C4-2B (cell line): ENCODE measurements at regions not wholly inside any gene's neighbourhood (a gene's known extent, or its start where the extent isn't known, plus 50 kb on each side); places are given as distances from the start of the nearest gene placed in this dataset.
A peak's percentile ranks its signal among the peaks of the same experiment; 100 is the strongest.

ENCODE experiments used
- H3K27ac ChIP-seq: fragments of 450-650 bp; 2 replicates; pipeline ENCODE4 v1.5.1; 2017
- ZFX ChIP-seq: fragments of 450-650 bp; IDR thresholded peaks from 2 replicates; pipeline ENCODE4 v1.6.1; 2017
- TF ChIP-seq, protein P1 (sequence below): fragments of 450-650 bp; conservative IDR thresholded peaks from 2 replicates; pipeline ENCODE4 v1.5.1; 2017; ENCODE audit warnings: mild to moderate bottlenecking

DNA sequence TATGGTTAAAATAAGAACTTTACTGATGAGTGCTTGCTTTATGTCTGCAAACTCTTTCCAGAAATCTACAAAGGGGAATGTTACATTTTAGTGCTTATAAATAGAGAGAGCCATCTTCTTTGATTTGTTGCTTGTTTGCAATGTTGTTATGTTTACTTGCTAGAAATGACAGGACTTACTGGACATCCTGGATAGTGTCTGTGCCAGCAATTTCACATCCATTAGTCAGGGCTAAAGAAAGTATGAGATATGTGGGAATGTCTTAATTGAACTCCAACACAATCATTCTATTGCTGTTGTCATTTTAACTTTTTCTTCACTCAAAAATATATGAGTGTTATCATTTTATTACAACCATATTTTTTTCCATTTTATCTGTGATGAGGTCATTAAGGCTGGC, 453.2 kb downstream of the TNS3 start:
- TF ChIP-seq, protein P1, sequence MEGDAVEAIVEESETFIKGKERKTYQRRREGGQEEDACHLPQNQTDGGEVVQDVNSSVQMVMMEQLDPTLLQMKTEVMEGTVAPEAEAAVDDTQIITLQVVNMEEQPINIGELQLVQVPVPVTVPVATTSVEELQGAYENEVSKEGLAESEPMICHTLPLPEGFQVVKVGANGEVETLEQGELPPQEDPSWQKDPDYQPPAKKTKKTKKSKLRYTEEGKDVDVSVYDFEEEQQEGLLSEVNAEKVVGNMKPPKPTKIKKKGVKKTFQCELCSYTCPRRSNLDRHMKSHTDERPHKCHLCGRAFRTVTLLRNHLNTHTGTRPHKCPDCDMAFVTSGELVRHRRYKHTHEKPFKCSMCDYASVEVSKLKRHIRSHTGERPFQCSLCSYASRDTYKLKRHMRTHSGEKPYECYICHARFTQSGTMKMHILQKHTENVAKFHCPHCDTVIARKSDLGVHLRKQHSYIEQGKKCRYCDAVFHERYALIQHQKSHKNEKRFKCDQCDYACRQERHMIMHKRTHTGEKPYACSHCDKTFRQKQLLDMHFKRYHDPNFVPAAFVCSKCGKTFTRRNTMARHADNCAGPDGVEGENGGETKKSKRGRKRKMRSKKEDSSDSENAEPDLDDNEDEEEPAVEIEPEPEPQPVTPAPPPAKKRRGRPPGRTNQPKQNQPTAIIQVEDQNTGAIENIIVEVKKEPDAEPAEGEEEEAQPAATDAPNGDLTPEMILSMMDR, result no peak
- no peak for TF ChIP-seq ZFX
- no peak overlapping the region for H3K27ac ChIP-seq

DNA sequence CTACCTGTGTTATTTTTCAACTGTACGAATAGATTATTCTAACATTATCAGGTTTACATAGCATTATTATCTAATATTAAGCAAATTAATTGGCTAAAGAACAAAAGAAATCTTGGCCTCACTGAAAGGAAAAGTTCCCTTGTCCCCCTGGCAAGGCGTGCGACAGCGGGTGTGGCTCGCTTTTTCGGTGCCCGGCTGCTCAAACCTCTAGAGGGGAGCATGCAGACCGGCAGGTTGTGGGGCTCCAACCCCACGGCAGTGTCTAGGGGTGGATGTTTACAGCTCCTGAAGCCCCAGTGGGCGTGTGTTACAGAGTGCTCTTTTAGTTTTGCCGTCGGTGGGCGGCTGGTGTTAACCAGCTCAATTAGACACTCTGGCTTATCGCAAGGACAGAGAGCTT, 456.4 kb downstream of the TNS3 start:
- TF ChIP-seq, protein P1, result no peak
- TF ChIP-seq ZFX, result no peak
- no peak overlapping the region for H3K27ac ChIP-seq

DNA sequence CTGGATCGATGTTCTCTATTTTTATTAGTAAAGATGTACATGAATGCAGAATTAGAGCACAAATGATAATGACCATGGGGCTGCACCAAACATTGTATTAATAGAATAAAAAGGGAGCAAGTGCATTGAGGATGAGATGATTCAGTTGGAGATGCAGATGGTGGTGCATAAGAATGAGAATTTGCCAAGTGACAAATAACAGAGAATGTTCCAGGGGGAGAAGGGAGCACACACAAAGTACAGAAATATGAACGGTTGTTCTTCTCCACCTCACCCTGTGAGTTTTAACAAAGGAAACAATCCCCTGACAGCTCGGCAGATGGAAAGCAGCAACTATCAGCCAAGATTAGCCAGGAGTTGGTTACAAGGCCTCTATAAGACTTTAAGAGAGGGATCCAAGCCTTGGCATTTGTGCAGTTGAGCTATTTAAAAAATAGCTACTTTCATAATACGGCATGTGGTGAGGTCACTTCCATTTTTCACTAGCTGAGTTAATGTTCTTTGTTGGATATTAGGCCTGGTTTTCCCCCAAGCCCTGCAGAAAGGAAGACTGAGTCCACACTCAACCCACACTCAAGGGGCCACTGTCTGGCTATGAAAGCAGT, 462.5 kb downstream of the TNS3 start:
- TF ChIP-seq, protein P1, result no peak
- TF ChIP-seq ZFX, result no peak
- H3K27ac ChIP-seq, result no peak overlapping the region

DNA sequence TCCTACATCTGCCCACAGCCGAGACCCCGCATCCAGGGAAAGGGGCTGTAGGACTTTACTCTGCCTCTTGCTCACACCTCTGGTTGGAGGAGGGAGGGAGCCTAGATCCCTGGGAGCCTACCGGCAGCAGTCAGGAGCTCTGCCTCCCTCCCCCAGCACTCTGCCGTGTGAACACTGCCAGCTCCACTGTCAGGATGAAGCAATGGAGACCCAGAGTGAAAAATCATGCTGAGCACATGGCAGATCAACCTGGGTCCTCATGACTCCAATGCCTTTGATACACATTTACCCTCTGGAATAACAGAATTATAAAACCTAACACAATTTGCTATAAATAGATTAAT, 477.7 kb downstream of the TNS3 start:
- no peak for TF ChIP-seq ZFX
- TF ChIP-seq, protein P1, result no peak
- no peak overlapping the region for H3K27ac ChIP-seq

DNA sequence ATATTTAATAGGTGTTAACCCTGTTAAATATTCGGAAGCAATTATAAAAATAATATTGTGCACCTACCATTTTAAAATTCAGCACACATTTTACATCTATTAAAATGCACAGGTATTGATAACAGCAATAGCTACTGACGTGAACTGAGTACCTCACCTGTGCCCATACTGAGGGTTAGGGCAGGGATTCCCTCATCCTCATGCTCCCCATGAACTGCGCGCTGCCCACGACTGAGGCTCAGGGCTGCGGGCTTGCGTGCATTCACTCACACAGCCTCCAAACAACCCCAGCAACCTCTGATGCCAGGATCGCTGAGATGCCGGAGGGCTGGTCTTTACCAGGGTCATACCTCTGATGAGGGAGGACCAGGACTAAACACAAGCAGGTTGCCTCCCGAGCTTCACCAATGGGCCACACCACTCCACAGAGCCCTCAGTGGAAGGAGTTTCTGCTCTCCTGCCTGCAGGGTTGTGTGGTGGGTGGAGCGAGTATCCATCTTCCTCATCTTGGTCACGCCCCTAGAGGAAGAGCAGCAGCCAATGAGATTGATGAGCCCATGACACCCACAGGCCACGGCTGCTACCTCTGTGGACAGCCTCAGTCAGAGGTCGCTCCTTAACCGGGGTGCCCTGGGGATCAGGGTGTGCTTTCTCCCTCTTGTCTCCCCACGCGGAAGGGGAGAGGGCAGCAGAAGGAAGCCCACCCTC, 478.3 kb downstream of the TNS3 start:
- H3K27ac ChIP-seq, result no peak overlapping the region

DNA sequence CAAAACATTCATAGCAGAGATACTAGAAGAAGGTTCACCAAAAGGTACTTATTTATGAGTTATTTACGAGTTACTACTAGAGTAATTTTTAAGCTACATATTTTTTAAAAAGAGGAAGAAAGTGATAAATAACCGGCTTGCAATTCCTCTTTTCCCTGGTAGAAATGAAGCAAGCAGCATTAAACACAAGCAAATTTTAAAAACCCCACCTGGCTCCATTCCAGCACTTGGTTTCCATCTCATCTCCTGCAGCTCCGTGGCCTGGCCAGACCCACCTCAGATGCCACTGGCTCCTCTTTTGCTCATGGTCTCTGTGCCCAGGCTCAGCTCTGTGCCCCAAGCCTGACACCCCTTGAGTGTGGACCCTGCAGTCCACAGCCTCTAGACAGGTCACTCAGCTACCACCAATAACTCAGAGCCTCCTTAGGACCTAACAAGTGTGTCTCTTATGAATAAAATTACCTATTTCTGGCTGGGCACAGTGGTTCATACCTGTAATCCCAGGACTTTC, 479.5 kb downstream of the TNS3 start:
- no peak overlapping the region for H3K27ac ChIP-seq
- TF ChIP-seq, protein P1, result no peak
- TF ChIP-seq ZFX, result no peak

More for the DNA sequence above, 478.3 kb downstream of the TNS3 start:
- TF ChIP-seq, protein P1, result no peak

DNA sequence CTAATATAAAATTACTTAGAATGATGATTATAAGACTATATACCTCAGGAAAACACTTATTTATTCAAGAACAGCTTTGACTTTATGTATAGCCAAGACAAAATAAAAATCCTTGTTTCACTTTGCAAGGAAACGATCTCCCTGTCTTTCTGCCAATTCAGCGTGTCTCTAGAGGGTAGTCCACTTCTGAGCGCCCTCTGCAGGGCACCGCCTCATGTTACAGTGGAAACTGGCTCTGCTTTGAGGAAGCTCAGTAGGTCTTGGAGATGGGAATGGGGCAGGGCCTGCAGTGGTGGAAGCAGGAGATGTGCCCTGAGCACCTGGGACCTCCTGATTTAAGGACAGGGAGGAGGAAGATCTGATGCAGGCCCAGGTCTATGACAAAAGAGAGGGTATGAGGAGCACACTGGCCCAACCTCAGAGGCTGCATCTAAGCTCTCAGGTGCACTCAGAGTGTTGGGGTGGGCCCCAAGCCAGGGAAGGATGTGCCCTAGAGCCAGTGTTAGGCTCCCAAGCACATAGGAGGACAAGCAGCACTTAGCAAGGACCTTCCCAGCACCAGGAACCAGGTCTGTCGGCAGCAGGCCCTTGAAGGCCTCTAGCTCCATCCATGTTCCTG, 481.0 kb downstream of the TNS3 start:
- no peak overlapping the region for H3K27ac ChIP-seq

More for the DNA sequence above, 481.0 kb downstream of the TNS3 start:
- TF ChIP-seq ZFX, result no peak
- TF ChIP-seq, protein P1, result peak; percentile 88
